GM12878 (cell line): ENCODE measurements at regions not wholly inside any gene's neighbourhood (a gene's known extent, or its start where the extent isn't known, plus 50 kb on each side); places are given as distances from the start of the nearest gene placed in this dataset.

Experiments
- ATF3 ChIP-seq: IDR thresholded peaks from 2 replicates; pipeline ENCODE4 v1.6.1; 2011; ENCODE audit warnings: low read depth, mild to moderate bottlenecking, low read length, moderate library complexity, borderline replicate concordance; ENCODE audit errors: extremely low read depth
- ATF7 ChIP-seq: fragments of 450-650 bp; IDR thresholded peaks from 2 replicates; pipeline ENCODE4 v1.6.1; 2016; ENCODE audit warnings: low read depth, mild to moderate bottlenecking
- BRCA1 ChIP-seq: IDR thresholded peaks from 2 replicates; pipeline ENCODE4 v1.6.1; 2011; ENCODE audit warnings: low read depth, low read length, improper control_type of control experiment
- CTCF ChIP-seq, 3 experiments: IDR thresholded peaks in 2 of 3; conservative IDR thresholded peaks in 1 of 3; 2 replicates each; pipeline ENCODE4 v1.5.1; 2011; ENCODE audit warnings: low read depth in 3 of 3, low read length in 3 of 3, mild to moderate bottlenecking in 3 of 3, control low read depth in 2 of 3, moderate library complexity in 2 of 3, inconsistent platforms in 1 of 3, mixed read lengths in 1 of 3; ENCODE audit not compliant: control insufficient read depth in 2 of 3, insufficient read depth in 1 of 3; ENCODE audit errors: extremely low read depth in 1 of 3
- EP300 ChIP-seq, 2 experiments: fragments of 150-350 bp in 1 of 2; IDR thresholded peaks; 2 replicates each; pipeline ENCODE4 v1.6.1; 2011 to 2012; ENCODE audit warnings: low read depth in 2 of 2, low read length in 2 of 2, borderline replicate concordance in 1 of 2, improper control_type of control experiment in 1 of 2, inconsistent platforms in 1 of 2; ENCODE audit not compliant: control insufficient read depth in 1 of 2
- EZH2 ChIP-seq: IDR thresholded peaks from 2 replicates; pipeline ENCODE4 v1.6.1; 2012; ENCODE audit warnings: low read depth, mild to moderate bottlenecking, control low read depth, inconsistent platforms, low read length, borderline replicate concordance; ENCODE audit not compliant: control insufficient read depth
- HCFC1 ChIP-seq: fragments of 150-350 bp; IDR thresholded peaks from 2 replicates; pipeline ENCODE4 v1.6.1; 2014; ENCODE audit warnings: low read length
- IKZF2 ChIP-seq, 2 experiments: fragments of 450-650 bp; IDR thresholded peaks; 2 replicates each; pipeline ENCODE4 v1.6.1; 2017; ENCODE audit warnings: mild to moderate bottlenecking in 2 of 2, moderate library complexity in 2 of 2
- IRF3 ChIP-seq: fragments of 450-650 bp; IDR thresholded peaks from 2 replicates; pipeline ENCODE4 v1.6.1; 2014; ENCODE audit warnings: mild to moderate bottlenecking
- LARP7 ChIP-seq: fragments of 450-650 bp; IDR thresholded peaks from 2 replicates; pipeline ENCODE4 v1.6.1; 2017; ENCODE audit warnings: mild to moderate bottlenecking
- MTA2 ChIP-seq: fragments of 450-650 bp; IDR thresholded peaks from 2 replicates; pipeline ENCODE4 v1.6.1; 2016; ENCODE audit warnings: low read depth, mild to moderate bottlenecking, moderate library complexity
- MTA3 ChIP-seq: IDR thresholded peaks from 2 replicates; pipeline ENCODE4 v1.6.1; 2012; ENCODE audit warnings: low read length, inconsistent platforms, borderline replicate concordance
- NBN ChIP-seq: fragments of 450-650 bp; IDR thresholded peaks from 2 replicates; pipeline ENCODE4 v1.6.1; 2016
- NFXL1 ChIP-seq: fragments of 450-650 bp; IDR thresholded peaks from 2 replicates; pipeline ENCODE4 v1.6.1; 2017; ENCODE audit warnings: antibody characterized with exemption, mild to moderate bottlenecking, borderline replicate concordance
- NFYA ChIP-seq: IDR thresholded peaks from 2 replicates; pipeline ENCODE4 v1.6.1; 2011; ENCODE audit warnings: low read depth, mild to moderate bottlenecking, low read length, improper control_type of control experiment, borderline replicate concordance
- NRF1 ChIP-seq: conservative IDR thresholded peaks from 2 replicates; pipeline ENCODE4 v1.6.1; 2011; ENCODE audit warnings: mild to moderate bottlenecking, low read depth, low read length, improper control_type of control experiment
- PAX5 ChIP-seq: IDR thresholded peaks from 2 replicates; pipeline ENCODE4 v1.6.1; 2011; ENCODE audit warnings: low read depth, low read length, borderline replicate concordance
- POLR2A ChIP-seq: IDR thresholded peaks from 2 replicates; pipeline ENCODE4 v1.6.1; 2011; ENCODE audit warnings: low read depth, mild to moderate bottlenecking, low read length
- PRDM15 ChIP-seq: fragments of 450-650 bp; formaldehyde crosslinking; IDR thresholded peaks from 2 replicates; pipeline ENCODE4 v1.4.0; 2020; ENCODE audit warnings: mild to moderate bottlenecking, moderate library complexity
- RBBP5 ChIP-seq: fragments of 200-600 bp; sonication (generic); conservative IDR thresholded peaks from 2 replicates; pipeline ENCODE4 v1.6.1; 2016
- RELA ChIP-seq: fragments of 450-650 bp; IDR thresholded peaks from 2 replicates; pipeline ENCODE4 v1.8.0; 2014; ENCODE audit warnings: borderline replicate concordance; ENCODE audit not compliant: partially characterized antibody
- RFX5 ChIP-seq: IDR thresholded peaks from 2 replicates; pipeline ENCODE4 v1.6.1; 2011; ENCODE audit warnings: low read depth, low read length, improper control_type of control experiment
- SMAD5 ChIP-seq: IDR thresholded peaks from 2 replicates; pipeline ENCODE4 v1.6.1; 2016; ENCODE audit warnings: antibody characterized with exemption, low read depth
- SP1 ChIP-seq: IDR thresholded peaks from one replicate; pipeline ENCODE4 v1.6.1; 2011; ENCODE audit warnings: low read depth, low read length
- SREBF2 ChIP-seq: IDR thresholded peaks from 2 replicates; pipeline ENCODE4 v1.6.1; 2012; ENCODE audit warnings: mild to moderate bottlenecking, low read length

- no peak for TF ChIP-seq NFYA
- TF ChIP-seq NRF1: no peak
- 0 out of 4 replicates have a peak, but pooled peaks of 1 of the 2 experiments have one; percentile 37 for TF ChIP-seq EP300 (IDR thresholded peaks at IDR 0.05; ENCODE audit: borderline replicate concordance in 1 of 2, control insufficient read depth in 1 of 2, low read depth in 2 of 2, low read length in 2 of 2)
- TF ChIP-seq LARP7: no peak
- TF ChIP-seq IRF3: no peak
- TF ChIP-seq NBN: no peak
- TF ChIP-seq SP1: no peak
- no peak for TF ChIP-seq MTA3
- no peak for TF ChIP-seq RELA
- TF ChIP-seq CTCF (IDR thresholded peaks at IDR 0.05 in 2 of 3, conservative IDR thresholded peaks at IDR 0.05 in 1 of 3; ENCODE audit: control insufficient read depth in 2 of 3, extremely low read depth in 1 of 3, insufficient read depth in 1 of 3, low read depth in 3 of 3, low read length in 3 of 3): no peak
- TF ChIP-seq EZH2: no peak
- TF ChIP-seq SREBF2: no peak
- TF ChIP-seq RFX5: no peak
- TF ChIP-seq SMAD5: no peak
- TF ChIP-seq HCFC1: no peak
- no peak for TF ChIP-seq BRCA1
- TF ChIP-seq POLR2A: no peak
- TF ChIP-seq PAX5: no peak
- TF ChIP-seq ATF3: no peak
- TF ChIP-seq IKZF2 (IDR thresholded peaks at IDR 0.05): peak in 1 of 2 experiments; percentile 26; a peak in 2 of 4 replicates
- TF ChIP-seq ATF7: peak; percentile 41; the same call in 1 of the 2 replicates
- TF ChIP-seq PRDM15 (CRISPR knock-in tag): no peak
- peak; percentile 89 for TF ChIP-seq MTA2
- TF ChIP-seq RBBP5: no peak
- TF ChIP-seq NFXL1: no peak
Observed at GRCh38 chr4:12926189-12927066, 557.7 kb downstream of the RAB28 start (continued).
